ENCODE measurements at regions not wholly inside any gene's neighbourhood (a gene's known extent, or its start where the extent isn't known, plus 50 kb on each side); places are given as distances from the start of the nearest gene placed in this dataset.
A peak's percentile ranks its signal among the peaks of the same experiment; 100 is the strongest.
"Not testable (repeated sequence)": the region's sequence is repeated elsewhere in the genome, so short reads cannot be mapped to it uniquely, and the experiment has no call there.

GRCh38 chr13:50627111-50627510 is 216.4 kb downstream of the DLEU7 start:
- H3K27ac ChIP-seq (ENCODE audit: low read depth in 1 of 3, low read length in 2 of 3): no peak overlapping the region
- H3K27me3 ChIP-seq (ENCODE audit: control insufficient read depth in 3 of 3, insufficient read depth in 3 of 3, low read length in 3 of 3): no peaks in the 10 kb centered on the region
- no peaks in the 10 kb centered on the region for H3K9me3 ChIP-seq (ENCODE audit: control insufficient read depth in 2 of 2, insufficient read depth in 1 of 2, low read depth in 1 of 2, low read length in 1 of 2)
- no peaks in the 10 kb centered on the region for H3K4me1 ChIP-seq (ENCODE audit: control insufficient read depth in 3 of 3, insufficient read depth in 2 of 3, low read depth in 1 of 3, low read length in 2 of 3)
- H3K36me3 ChIP-seq (ENCODE audit: control insufficient read depth in 3 of 3, insufficient read depth in 2 of 3, low read depth in 1 of 3, low read length in 3 of 3): no peaks in the 10 kb centered on the region
- DNase-seq (peak in 1 of 2 donors; percentile 52), FAIRE-seq (no peak)
- 69 to 87% (median 79%) methylated on average over 1 of the region's 1 CpG for WGBS, 3 donors
- H3K4me3 ChIP-seq (ENCODE audit: low read depth in 1 of 3, low read length in 3 of 3): no peak overlapping the region

GRCh38 chr13:50628512-50628911 is 215.0 kb downstream of the DLEU7 start:
- DNase-seq; H3K4me3 ChIP-seq (ENCODE audit: low read depth in 1 of 3, low read length in 3 of 3); FAIRE-seq; H3K4me1 ChIP-seq (ENCODE audit: control insufficient read depth in 3 of 3, insufficient read depth in 2 of 3, low read depth in 1 of 3, low read length in 2 of 3); H3K9me3 ChIP-seq (ENCODE audit: control insufficient read depth in 2 of 2, insufficient read depth in 1 of 2, low read depth in 1 of 2, low read length in 1 of 2); H3K36me3 ChIP-seq (ENCODE audit: control insufficient read depth in 3 of 3, insufficient read depth in 2 of 3, low read depth in 1 of 3, low read length in 3 of 3); H3K27me3 ChIP-seq (ENCODE audit: control insufficient read depth in 3 of 3, insufficient read depth in 3 of 3, low read length in 3 of 3); H3K27ac ChIP-seq (ENCODE audit: low read depth in 1 of 3, low read length in 2 of 3): not testable (repeated sequence)
- WGBS, 3 donors: 96 to 99% (median 97%) methylated on average over 3 of the region's 3 CpGs

- Histone ChIP-seq H3K9me3 (ENCODE audit: control insufficient read depth in 2 of 2, insufficient read depth in 1 of 2, low read depth in 1 of 2, low read length in 1 of 2) (no peaks in the 10 kb centered on the region), H3K27ac (ENCODE audit: low read depth in 1 of 3, low read length in 2 of 3) (no peak overlapping the region), H3K36me3 (ENCODE audit: control insufficient read depth in 3 of 3, insufficient read depth in 2 of 3, low read depth in 1 of 3, low read length in 3 of 3) (no peaks in the 10 kb centered on the region), H3K27me3 (ENCODE audit: control insufficient read depth in 3 of 3, insufficient read depth in 3 of 3, low read length in 3 of 3) (no peaks in the 10 kb centered on the region), H3K4me3 (ENCODE audit: low read depth in 1 of 3, low read length in 3 of 3) (no peak overlapping the region), H3K4me1 (ENCODE audit: control insufficient read depth in 3 of 3, insufficient read depth in 2 of 3, low read depth in 1 of 3, low read length in 2 of 3) (no peaks in the 10 kb centered on the region)
- 53 to 59% (median 59%) methylated on average over 3 of the region's 3 CpGs for WGBS, 3 donors
- no peak for DNase-seq
- no peak for FAIRE-seq
Measured at GRCh38 chr13:50629497-50629896, 214.0 kb downstream of the DLEU7 start.

DNA sequence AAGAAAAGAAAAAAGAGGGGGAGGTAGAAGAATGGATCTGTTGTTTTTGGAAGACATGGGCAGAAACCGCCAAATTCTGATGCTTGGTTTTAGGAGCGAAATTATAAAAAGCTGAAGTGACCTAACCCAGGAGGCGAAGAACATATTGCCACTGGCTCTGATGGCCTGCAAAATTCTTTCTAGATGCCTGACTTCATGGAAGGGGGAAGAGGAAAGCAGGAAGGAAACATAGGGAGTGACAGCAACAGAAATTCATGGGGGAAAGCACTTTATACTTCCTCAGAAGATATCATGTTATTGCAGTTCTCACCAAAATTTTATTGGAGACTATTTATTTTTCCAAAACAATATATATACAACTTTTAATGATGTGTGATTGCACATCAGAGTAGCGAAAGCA is 213.5 kb downstream of the DLEU7 start:
- Histone ChIP-seq H3K4me1 (ENCODE audit: control insufficient read depth in 3 of 3, insufficient read depth in 2 of 3, low read depth in 1 of 3, low read length in 2 of 3) (no peaks in the 10 kb centered on the region), H3K4me3 (ENCODE audit: low read depth in 1 of 3, low read length in 3 of 3) (no peak overlapping the region), H3K36me3 (ENCODE audit: control insufficient read depth in 3 of 3, insufficient read depth in 2 of 3, low read depth in 1 of 3, low read length in 3 of 3) (no peaks in the 10 kb centered on the region), H3K27ac (ENCODE audit: low read depth in 1 of 3, low read length in 2 of 3) (no peak overlapping the region), H3K9me3 (ENCODE audit: control insufficient read depth in 2 of 2, insufficient read depth in 1 of 2, low read depth in 1 of 2, low read length in 1 of 2) (no peaks in the 10 kb centered on the region), H3K27me3 (ENCODE audit: control insufficient read depth in 3 of 3, insufficient read depth in 3 of 3, low read length in 3 of 3) (no peaks in the 10 kb centered on the region)
- DNase-seq (no peak), FAIRE-seq (no peak)
- 88 to 100% (median 95%) methylated on average over 4 of the region's 4 CpGs for WGBS, 3 donors

GRCh38 chr13:50631041-50631440 is 212.5 kb downstream of the DLEU7 start:
- FAIRE-seq: no peak

GRCh38 chr13:50634339-50634738 is 209.2 kb downstream of the DLEU7 start:
- Histone ChIP-seq H3K36me3 (ENCODE audit: control insufficient read depth in 3 of 3, insufficient read depth in 2 of 3, low read depth in 1 of 3, low read length in 3 of 3) (no peaks in the 10 kb centered on the region), H3K27me3 (ENCODE audit: control insufficient read depth in 3 of 3, insufficient read depth in 3 of 3, low read length in 3 of 3) (no peaks in the 10 kb centered on the region), H3K9me3 (ENCODE audit: control insufficient read depth in 2 of 2, insufficient read depth in 1 of 2, low read depth in 1 of 2, low read length in 1 of 2) (no peaks in the 10 kb centered on the region), H3K4me1 (ENCODE audit: control insufficient read depth in 3 of 3, insufficient read depth in 2 of 3, low read depth in 1 of 3, low read length in 2 of 3) (peaks cover 0 to 5% (median 0%) of the 10 kb centered on the region in 3 donors), H3K27ac (ENCODE audit: low read depth in 1 of 3, low read length in 2 of 3) (no peak overlapping the region), H3K4me3 (ENCODE audit: low read depth in 1 of 3, low read length in 3 of 3) (no peak overlapping the region)
- FAIRE-seq: no peak
- DNase-seq: no peak
- WGBS, 3 donors: 90 to 96% (median 90%) methylated on average over 3 of the region's 3 CpGs

More at GRCh38 chr13:50631041-50631440, 212.5 kb downstream of the DLEU7 start:
- Histone ChIP-seq H3K4me1 (ENCODE audit: control insufficient read depth in 3 of 3, insufficient read depth in 2 of 3, low read depth in 1 of 3, low read length in 2 of 3) (peaks cover 0 to 5% (median 0%) of the 10 kb centered on the region in 3 donors), H3K9me3 (ENCODE audit: control insufficient read depth in 2 of 2, insufficient read depth in 1 of 2, low read depth in 1 of 2, low read length in 1 of 2) (no peaks in the 10 kb centered on the region), H3K27me3 (ENCODE audit: control insufficient read depth in 3 of 3, insufficient read depth in 3 of 3, low read length in 3 of 3) (no peaks in the 10 kb centered on the region), H3K36me3 (ENCODE audit: control insufficient read depth in 3 of 3, insufficient read depth in 2 of 3, low read depth in 1 of 3, low read length in 3 of 3) (no peaks in the 10 kb centered on the region), H3K27ac (ENCODE audit: low read depth in 1 of 3, low read length in 2 of 3) (no peak overlapping the region), H3K4me3 (ENCODE audit: low read depth in 1 of 3, low read length in 3 of 3) (no peak overlapping the region)
- DNase-seq: no peak
- 85 to 92% (median 86%) methylated on average over 3 of the region's 3 CpGs for WGBS, 3 donors

DNA sequence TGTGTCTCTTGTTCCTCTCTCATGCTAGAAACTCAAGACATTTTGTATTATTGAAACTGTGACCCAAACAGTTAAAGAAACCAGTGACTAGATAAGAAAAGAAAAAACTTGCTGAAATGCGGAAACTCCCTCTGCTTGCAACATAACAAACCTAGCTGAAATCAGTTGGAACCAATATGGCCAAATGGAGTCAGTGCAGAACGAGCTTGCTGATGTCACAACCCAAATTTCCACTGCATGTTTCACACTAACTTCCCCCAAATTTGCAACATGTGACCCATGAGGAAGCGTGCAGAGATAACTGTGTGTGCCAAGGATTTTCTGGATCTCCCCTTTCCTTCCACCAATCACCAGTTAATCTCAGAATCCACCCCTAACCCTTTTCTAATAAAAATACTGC is 208.0 kb downstream of the DLEU7 start:
- no peak overlapping the region for H3K27ac ChIP-seq (ENCODE audit: low read depth in 1 of 3, low read length in 2 of 3)

GRCh38 chr13:50636007-50636704 is 207.3 kb downstream of the DLEU7 start:
- H3K36me3 ChIP-seq (ENCODE audit: control insufficient read depth in 3 of 3, insufficient read depth in 2 of 3, low read depth in 1 of 3, low read length in 3 of 3): no peaks in the 10 kb centered on the region
- H3K9me3 ChIP-seq (ENCODE audit: control insufficient read depth in 2 of 2, insufficient read depth in 1 of 2, low read depth in 1 of 2, low read length in 1 of 2): no peaks in the 10 kb centered on the region
- H3K27me3 ChIP-seq (ENCODE audit: control insufficient read depth in 3 of 3, insufficient read depth in 3 of 3, low read length in 3 of 3): no peaks in the 10 kb centered on the region
- H3K27ac ChIP-seq (ENCODE audit: low read depth in 1 of 3, low read length in 2 of 3): peak overlapping the region in 1 of 3 donors; percentile 60
- FAIRE-seq (no peak), DNase-seq (peak in 1 of 2 donors; percentile 3)
- H3K4me1 ChIP-seq (ENCODE audit: control insufficient read depth in 3 of 3, insufficient read depth in 2 of 3, low read depth in 1 of 3, low read length in 2 of 3): peaks cover 0 to 5% (median 0%) of the 10 kb centered on the region in 3 donors
- H3K4me3 ChIP-seq (ENCODE audit: low read depth in 1 of 3, low read length in 3 of 3): no peak overlapping the region
- 66 to 74% (median 68%) methylated on average over 7 of the region's 7 CpGs for WGBS, 3 donors

More for the DNA sequence above, 208.0 kb downstream of the DLEU7 start:
- Histone ChIP-seq H3K4me3 (ENCODE audit: low read depth in 1 of 3, low read length in 3 of 3) (no peak overlapping the region), H3K36me3 (ENCODE audit: control insufficient read depth in 3 of 3, insufficient read depth in 2 of 3, low read depth in 1 of 3, low read length in 3 of 3) (no peaks in the 10 kb centered on the region), H3K4me1 (ENCODE audit: control insufficient read depth in 3 of 3, insufficient read depth in 2 of 3, low read depth in 1 of 3, low read length in 2 of 3) (peaks cover 0 to 5% (median 0%) of the 10 kb centered on the region in 3 donors), H3K27me3 (ENCODE audit: control insufficient read depth in 3 of 3, insufficient read depth in 3 of 3, low read length in 3 of 3) (no peaks in the 10 kb centered on the region), H3K9me3 (ENCODE audit: control insufficient read depth in 2 of 2, insufficient read depth in 1 of 2, low read depth in 1 of 2, low read length in 1 of 2) (no peaks in the 10 kb centered on the region)
- peak; percentile 9 to 27 for DNase-seq
- WGBS, 3 donors: 54 to 55% (median 54%) methylated on average over 3 of the region's 3 CpGs
- no peak for FAIRE-seq

- no peaks in the 10 kb centered on the region for H3K36me3 ChIP-seq (ENCODE audit: control insufficient read depth in 3 of 3, insufficient read depth in 2 of 3, low read depth in 1 of 3, low read length in 3 of 3)
- FAIRE-seq: no peak
Measured at GRCh38 chr13:50643060-50643459, 200.4 kb downstream of the DLEU7 start.

More at GRCh38 chr13:50643060-50643459, 200.4 kb downstream of the DLEU7 start:
- Histone ChIP-seq H3K27ac (ENCODE audit: low read depth in 1 of 3, low read length in 2 of 3) (no peak overlapping the region), H3K9me3 (ENCODE audit: control insufficient read depth in 2 of 2, insufficient read depth in 1 of 2, low read depth in 1 of 2, low read length in 1 of 2) (no peaks in the 10 kb centered on the region), H3K4me1 (ENCODE audit: control insufficient read depth in 3 of 3, insufficient read depth in 2 of 3, low read depth in 1 of 3, low read length in 2 of 3) (no peaks in the 10 kb centered on the region), H3K27me3 (ENCODE audit: control insufficient read depth in 3 of 3, insufficient read depth in 3 of 3, low read length in 3 of 3) (no peaks in the 10 kb centered on the region), H3K4me3 (ENCODE audit: low read depth in 1 of 3, low read length in 3 of 3) (no peak overlapping the region)
- no peak for DNase-seq
- 73 to 81% (median 74%) methylated on average over 5 of the region's 5 CpGs for WGBS, 3 donors
